Inferior parietal cortex (tissue), 1 donor: ENCODE measurements at regions not wholly inside any gene's neighbourhood (a gene's known extent, or its start where the extent isn't known, plus 50 kb on each side); places are given as distances from the start of the nearest gene placed in this dataset.
A peak's percentile ranks its signal among the peaks of the same experiment; 100 is the strongest.
"Not testable (repeated sequence)": the region's sequence is repeated elsewhere in the genome, so short reads cannot be mapped to it uniquely, and the experiment has no call there.

ENCODE experiments used
- DNase-seq: peaks from one replicate; pipeline ENCODE4 v3.0.0-alpha.2; 2016; ENCODE audit errors: extremely low spot score

- DNase-seq: no peak
Observed at GRCh38 chr2:3036432-3037125, 341.0 kb downstream of the EIPR1 start.

DNA sequence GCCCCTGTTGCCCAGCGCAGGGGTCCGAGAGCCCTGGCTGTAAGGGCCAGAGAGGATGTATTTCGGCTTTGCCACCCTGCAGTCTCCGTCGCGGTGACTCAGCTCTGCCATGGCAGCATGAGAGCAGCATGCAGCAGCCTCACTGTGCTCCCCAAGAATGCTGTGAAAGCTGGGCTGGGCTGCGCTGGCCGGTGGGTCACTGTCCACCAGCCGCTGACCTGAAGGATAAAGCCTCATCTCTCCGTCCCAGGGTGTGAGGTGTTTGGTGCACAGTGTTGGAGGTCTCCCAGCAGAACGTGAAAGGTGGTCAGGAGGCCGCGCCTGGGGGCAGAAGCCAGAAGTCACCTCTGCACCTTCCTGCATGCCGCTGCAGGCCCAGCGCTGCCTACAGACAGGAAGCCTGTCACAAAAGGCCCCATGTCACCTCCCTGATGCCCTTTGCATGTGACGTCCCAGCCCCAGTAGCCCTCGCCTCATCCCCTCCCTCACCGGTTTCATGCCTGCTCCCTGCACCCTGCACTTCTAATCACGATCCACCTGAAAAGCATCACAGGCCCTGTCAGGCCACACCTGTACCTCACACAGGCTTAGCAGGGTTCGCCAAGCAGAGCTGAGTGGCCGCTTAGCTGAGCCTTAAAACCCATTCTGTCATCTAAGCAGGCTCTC is 342.1 kb downstream of the EIPR1 start:
- no peak for DNase-seq

GRCh38 chr2:3034856-3035255 is 342.8 kb downstream of the EIPR1 start:
- DNase-seq: no peak

DNA sequence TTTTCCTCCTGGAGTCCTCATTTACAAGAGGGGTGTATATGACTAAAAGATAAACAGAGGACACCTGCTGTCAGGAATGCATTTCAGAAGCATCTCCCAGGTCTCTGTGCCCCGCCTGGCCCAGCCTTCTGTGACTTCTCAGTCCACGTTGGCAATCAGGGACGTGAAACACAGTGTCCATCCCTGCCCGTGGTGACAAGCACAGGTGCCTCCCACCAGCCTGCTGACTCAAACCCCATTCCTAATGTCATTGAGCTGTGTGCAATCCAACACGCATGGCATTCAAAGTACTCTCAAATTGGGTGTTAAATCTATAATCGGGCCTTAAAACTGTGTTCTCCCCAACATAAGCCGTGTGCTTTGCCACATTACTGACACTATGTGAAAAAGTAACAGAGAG is 343.2 kb downstream of the EIPR1 start:
- DNase-seq: no peak

GRCh38 chr2:3033315-3033714 is 344.3 kb downstream of the EIPR1 start:
- no peak for DNase-seq

DNA sequence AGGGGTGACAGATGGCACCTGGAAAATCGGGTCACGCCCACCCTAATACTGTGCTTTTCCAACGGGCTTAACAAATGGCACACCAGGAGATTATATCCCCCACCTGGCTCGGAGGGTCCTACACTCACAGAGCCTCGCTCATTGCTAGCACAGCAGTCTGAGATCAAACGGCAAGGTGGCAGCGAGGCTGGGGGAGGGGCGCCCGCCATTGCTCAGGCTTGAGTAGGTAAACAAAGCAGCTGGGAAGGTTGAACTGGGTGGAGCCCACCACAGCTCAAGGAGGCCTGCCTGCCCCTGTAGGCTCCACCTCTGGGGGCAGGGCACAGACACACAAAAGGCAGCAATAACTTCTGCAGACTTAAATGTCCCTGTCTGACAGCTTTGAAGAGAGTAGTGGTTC is 346.8 kb downstream of the EIPR1 start:
- not testable (repeated sequence) for DNase-seq

- DNase-seq: no peak
Observed at GRCh38 chr2:3025984-3026383, 351.6 kb downstream of the EIPR1 start.

- no peak for DNase-seq
Observed at GRCh38 chr2:3025261-3025660, 352.4 kb downstream of the EIPR1 start.

DNA sequence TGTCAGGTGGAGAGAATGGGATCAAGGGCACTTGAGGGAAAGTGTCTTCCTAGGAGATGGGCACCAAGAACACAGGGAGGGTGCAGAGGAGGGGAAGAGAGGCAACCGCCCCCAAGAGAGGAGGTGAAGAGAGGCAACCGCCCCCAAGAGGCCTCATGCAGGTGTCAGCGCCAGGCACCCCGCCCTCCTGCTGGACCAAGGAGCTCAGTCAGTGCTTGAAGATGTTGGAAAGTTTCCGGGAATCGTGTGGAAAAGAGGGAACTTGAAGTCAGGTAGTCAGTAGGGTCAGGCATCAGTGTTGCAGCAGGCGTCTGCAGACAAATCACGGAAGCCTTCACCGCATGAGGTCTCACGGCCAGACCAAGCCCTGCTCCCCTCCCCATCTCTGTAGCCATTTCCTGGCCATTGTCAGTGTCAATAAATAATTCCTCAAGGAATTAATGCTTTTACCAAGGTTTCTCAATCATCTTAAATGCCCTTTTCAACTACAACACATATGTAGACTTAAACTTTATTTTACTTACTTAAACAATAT is 353.1 kb downstream of the EIPR1 start:
- DNase-seq: no peak

DNA sequence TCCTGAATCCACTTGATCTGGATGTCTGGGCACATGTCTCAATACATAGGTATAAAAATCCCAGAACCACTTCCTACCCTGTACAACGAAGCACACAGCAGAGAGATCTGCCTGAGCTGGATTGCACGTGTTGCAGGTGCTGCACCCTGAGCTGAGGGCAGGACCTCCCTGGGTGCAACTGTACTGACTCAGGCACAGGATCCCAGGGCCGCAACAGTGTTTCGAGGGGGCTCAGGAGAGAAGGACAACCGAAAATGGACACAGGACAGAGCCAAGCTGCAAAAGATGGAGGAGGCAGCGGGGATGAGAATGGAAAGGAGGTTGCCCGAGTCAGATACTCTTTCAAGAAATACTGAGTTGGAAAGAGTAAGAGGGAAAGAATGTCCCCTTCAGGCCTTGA is 354.1 kb downstream of the EIPR1 start:
- no peak for DNase-seq

DNA sequence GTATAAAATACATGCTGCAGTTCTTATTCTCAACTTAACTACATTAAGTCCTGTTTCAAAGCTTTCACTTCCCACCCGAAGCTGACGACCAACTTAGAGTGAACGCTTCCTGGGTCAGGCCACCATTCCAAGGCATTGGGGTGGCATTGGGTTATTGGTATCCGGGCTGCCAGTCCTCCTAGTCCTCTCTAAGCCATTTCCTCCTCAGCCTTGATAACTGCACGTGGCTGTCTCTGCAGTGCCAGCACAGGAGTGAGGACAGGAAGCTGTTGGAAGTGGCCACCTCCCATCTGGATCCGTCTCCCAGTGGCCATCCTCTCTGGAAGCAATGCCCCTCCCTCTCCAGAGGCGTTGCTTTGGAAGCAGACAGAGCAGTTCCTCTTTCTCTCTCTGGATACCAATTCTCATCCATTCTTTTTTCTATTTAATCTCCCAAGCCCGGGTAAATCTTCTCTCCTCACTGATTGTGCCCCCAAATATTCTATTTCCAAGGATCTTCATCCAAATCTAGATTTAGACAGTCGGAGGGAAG is 354.7 kb downstream of the EIPR1 start:
- no peak for DNase-seq

DNA sequence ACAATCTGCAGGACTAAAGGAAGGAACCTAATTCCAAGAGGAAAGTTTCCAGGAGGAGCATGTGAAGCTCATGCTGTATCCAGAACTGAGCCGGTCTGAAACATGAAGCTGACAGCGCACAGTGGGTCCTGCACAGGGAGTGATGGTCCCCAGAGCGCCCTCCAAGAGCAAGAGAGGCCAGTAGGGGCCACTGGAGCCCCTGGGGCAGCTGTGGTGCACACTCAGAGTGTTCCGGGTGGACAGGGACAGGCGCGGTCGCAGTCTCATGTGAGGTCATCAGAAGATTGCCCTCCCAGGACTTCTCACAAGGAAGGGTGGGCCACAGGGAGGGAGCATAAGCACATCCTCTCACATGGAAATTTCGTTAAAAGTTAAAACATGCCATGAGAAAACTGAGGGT is 355.9 kb downstream of the EIPR1 start:
- DNase-seq: no peak

DNA sequence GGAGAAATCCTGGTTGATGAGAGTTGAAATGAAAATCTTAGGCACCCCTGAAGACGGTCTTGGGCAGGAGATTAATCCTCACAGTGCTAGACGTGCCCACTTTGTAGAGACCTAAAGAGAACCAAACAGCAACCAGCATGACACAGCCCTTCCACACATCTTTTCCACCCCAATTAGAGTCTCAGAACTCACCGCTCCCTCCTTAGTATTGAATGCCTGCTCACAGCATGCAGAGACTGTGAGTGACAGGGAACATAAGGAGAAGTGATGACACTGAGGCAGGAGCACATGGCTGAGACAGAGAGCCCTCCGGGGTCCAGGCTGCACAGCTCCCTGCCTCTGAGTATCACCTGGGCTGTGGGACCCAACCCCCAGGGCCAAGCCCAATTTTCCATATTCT is 367.6 kb downstream of the EIPR1 start:
- DNase-seq: no peak

DNA sequence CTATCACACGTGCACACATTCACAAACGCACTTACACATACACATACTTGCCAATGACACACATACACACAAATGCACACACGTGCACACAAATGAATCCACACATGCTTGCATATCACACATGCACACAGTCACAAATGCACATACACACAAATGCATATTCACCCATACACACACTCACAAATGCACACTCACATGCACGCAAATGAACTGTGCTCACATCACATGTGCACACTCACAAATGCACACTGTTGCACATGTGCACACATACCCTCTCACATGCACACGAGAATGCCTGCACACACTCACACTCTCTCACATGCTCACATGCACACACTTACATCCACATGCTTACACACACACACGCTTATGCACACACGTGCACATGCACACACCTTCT is 368.1 kb downstream of the EIPR1 start:
- no peak for DNase-seq

GRCh38 chr2:3009005-3009404 is 368.6 kb downstream of the EIPR1 start:
- DNase-seq: no peak

- DNase-seq: no peak
Observed at GRCh38 chr2:3008561-3008960, 369.1 kb downstream of the EIPR1 start.

- DNase-seq: no peak
Observed at GRCh38 chr2:3007135-3007534, 370.5 kb downstream of the EIPR1 start.

GRCh38 chr2:3005859-3006501 is 371.6 kb downstream of the EIPR1 start:
- DNase-seq: no peak

DNA sequence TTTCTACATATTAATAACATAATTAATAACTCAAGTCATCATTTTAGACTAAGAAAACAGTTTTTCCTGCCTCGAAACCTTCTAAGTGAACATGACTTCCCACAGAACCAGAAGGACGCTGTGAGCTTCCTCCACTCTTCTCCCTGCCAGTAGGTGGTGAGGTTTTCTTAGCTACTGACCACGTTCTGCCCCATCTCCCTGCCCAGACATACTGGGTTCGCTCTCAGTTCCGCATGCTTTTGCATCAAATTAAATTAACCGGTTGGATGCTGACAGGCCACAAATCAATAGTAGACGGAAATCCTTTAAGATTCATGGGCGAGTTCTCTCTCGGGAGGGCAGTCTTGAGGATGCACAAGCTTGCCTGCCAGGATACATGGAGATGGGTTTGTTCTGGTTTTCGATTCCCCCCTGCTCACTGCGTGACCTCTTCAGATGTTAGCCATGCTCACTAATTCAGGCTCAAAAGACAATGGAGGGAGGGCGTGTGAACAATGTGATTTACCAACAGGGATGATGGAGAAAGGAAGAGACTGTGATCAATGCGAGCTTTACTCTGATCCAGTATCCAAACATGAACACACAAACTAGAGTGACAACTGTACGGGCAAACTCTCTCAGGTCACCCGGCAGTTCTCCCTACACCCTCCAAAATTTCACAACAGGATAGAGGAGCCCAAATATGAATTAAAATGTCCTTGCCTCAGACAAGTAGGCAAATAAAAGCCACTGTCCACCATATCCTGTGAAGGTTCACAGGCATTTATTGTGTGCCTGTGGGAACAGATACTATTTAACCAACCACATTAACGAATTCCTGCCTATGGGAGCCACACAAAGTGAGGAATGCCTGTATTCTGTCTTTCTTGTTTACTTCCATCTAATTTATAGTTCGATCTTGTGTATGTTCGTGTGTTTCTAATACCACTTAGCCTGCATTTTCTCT is 375.7 kb downstream of the EIPR1 start:
- DNase-seq: peak; percentile 18

GRCh38 chr2:3000968-3001367 is 376.6 kb downstream of the EIPR1 start:
- no peak for DNase-seq

DNA sequence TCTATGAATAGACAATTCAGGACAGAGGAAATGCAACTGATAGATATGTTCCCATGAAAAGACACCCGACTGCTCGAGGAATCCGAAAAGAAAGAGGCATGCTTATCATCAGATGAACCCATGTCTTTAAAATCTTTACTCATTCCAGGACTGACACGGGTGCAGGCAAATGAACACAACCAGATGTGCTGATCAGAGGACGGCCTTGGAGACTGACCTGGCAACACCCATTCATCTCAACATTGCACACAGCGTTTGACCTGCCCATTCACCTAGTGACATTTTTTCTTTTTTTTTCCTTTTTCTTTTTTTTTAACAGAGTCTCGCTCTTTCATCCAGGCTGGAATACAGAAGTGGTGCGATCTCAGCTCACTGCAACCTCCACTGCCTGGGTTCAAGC is 377.5 kb downstream of the EIPR1 start:
- DNase-seq: no peak

- no peak for DNase-seq
Observed at GRCh38 chr2:2998971-2999370, 378.6 kb downstream of the EIPR1 start.
